A549 (cell line): ENCODE measurements at regions not wholly inside any gene's neighbourhood (a gene's known extent, or its start where the extent isn't known, plus 50 kb on each side); places are given as distances from the start of the nearest gene placed in this dataset.

Experiments used
- ATAC-seq, 2 experiments: fragments of 200-7000 bp in 1 of 2; fragments of >200 bp in 1 of 2; cut with Nextera tagmentation in 1 of 2; cut with Tn5 transposase in 1 of 2; 3 replicates each; pipeline versions ENCODE4 v1.8.0 to v1.9.1; 2018 to 2020; ENCODE audit warnings: mild to moderate bottlenecking in 1 of 2, moderate library complexity in 1 of 2
- CTCF ChIA-PET: fragments of 300-600 bp; sonication (Branson Sonifier 250); formaldehyde crosslinking; extraction: SDS; loops from one replicate; lab custom pipeline; 2021; ENCODE audit warnings: antibody characterized with exemption, inconsistent platforms; lab: Yijun Ruan, JAX
- POLR2A ChIA-PET: fragments of 350-600 bp; formaldehyde crosslinking; extraction: SDS; loops from one replicate; lab custom pipeline; 2021; ENCODE audit warnings: antibody characterized with exemption, inconsistent platforms; lab: Yijun Ruan, JAX
- DNase-seq, 2 experiments: peaks; one replicate each; pipeline versions ENCODE4 v3.0.0 to v3.0.0-alpha.2; 2011 to 2016; ENCODE audit warnings: low read depth in 1 of 2, low spot score in 1 of 2
- FAIRE-seq: peaks from 2 replicates; lab custom pipeline; 2011; peaks lifted over from hg19 to GRCh38; lab: Jason Lieb, UNC
- H3K27ac ChIP-seq, 2 experiments: fragments of >200 bp; sonication (Bioruptor Twin); formaldehyde crosslinking; 3 replicates each; pipeline ENCODE4 v1.5.1; 2016 to 2017
- H3K4me1 ChIP-seq: fragments of >200 bp; sonication (Bioruptor Twin); formaldehyde crosslinking; 3 replicates; pipeline ENCODE4 v1.6.1; 2016
- H3K4me2 ChIP-seq: fragments of >200 bp; sonication (Bioruptor Twin); formaldehyde crosslinking; 3 replicates; pipeline ENCODE4 v1.6.1; 2016
- H3K4me3 ChIP-seq: fragments of >200 bp; sonication (Bioruptor Twin); formaldehyde crosslinking; 3 replicates; pipeline ENCODE4 v1.5.1; 2016
- H3K9me3 ChIP-seq: fragments of >200 bp; sonication (Bioruptor Twin); formaldehyde crosslinking; 3 replicates; pipeline ENCODE4 v1.6.1; 2016
- CBX2 ChIP-seq: fragments of 200-600 bp; sonication (generic); IDR thresholded peaks from 2 replicates; pipeline ENCODE4 v1.6.1; 2016; ENCODE audit warnings: low read depth, mild to moderate bottlenecking, borderline replicate concordance
- CEBPB ChIP-seq, 2 experiments: fragments of >200 bp in 1 of 2; sonication (Bioruptor Twin) in 1 of 2; formaldehyde crosslinking in 1 of 2; IDR thresholded peaks; 2 replicates each; pipeline ENCODE4 v1.6.1; 2012 to 2016
- EHMT2 ChIP-seq: fragments of 200-600 bp; sonication (generic); IDR thresholded peaks from 2 replicates; pipeline ENCODE4 v1.6.1; 2016; ENCODE audit warnings: antibody characterized with exemption, low read depth, mild to moderate bottlenecking, moderate library complexity
- FOSB ChIP-seq: fragments of 250-450 bp; sonication (Bioruptor Pico); IDR thresholded peaks from 2 replicates; pipeline ENCODE4 v1.5.0; 2020; ENCODE audit warnings: mild to moderate bottlenecking, moderate library complexity
- FOSL2 ChIP-seq, 2 experiments: fragments of 450-650 bp in 1 of 2; fragments of >200 bp in 1 of 2; sonication (Bioruptor Twin) in 1 of 2; formaldehyde crosslinking; IDR thresholded peaks; 2 replicates each; pipeline versions ENCODE4 v1.5.0 to v1.6.1; 2016 to 2020; ENCODE audit warnings: mild to moderate bottlenecking in 1 of 2, moderate library complexity in 1 of 2
- GATA3 ChIP-seq: IDR thresholded peaks from 2 replicates; pipeline ENCODE4 v1.6.1; 2012; ENCODE audit warnings: borderline replicate concordance
- HES2 ChIP-seq: fragments of >200 bp; sonication (Bioruptor Twin); formaldehyde crosslinking; IDR thresholded peaks from 2 replicates; pipeline ENCODE4 v1.6.1; 2016
- HEYL ChIP-seq: fragments of 250-450 bp; sonication (Bioruptor Pico); IDR thresholded peaks from 2 replicates; pipeline ENCODE4 v1.8.0; 2021; ENCODE audit warnings: mild to moderate bottlenecking, moderate library complexity
- HOXA7 ChIP-seq: fragments of 250-450 bp; sonication (Bioruptor Pico); IDR thresholded peaks from 2 replicates; pipeline ENCODE4 v1.5.0; 2020; ENCODE audit warnings: mild to moderate bottlenecking, moderate library complexity
- JUN ChIP-seq, 2 experiments: fragments of >200 bp; sonication (Bioruptor Twin); formaldehyde crosslinking; IDR thresholded peaks; 2 replicates in 1 of 2; 3 replicates in 1 of 2; pipeline ENCODE4 v1.6.1; 2016 to 2017
- KDM1A ChIP-seq: fragments of 200-600 bp; sonication (generic); IDR thresholded peaks from 2 replicates; pipeline ENCODE4 v1.6.1; 2016; ENCODE audit warnings: low read depth, mild to moderate bottlenecking
- MAFK ChIP-seq: fragments of 450-650 bp; IDR thresholded peaks from 2 replicates; pipeline ENCODE4 v1.6.1; 2014; ENCODE audit not compliant: partially characterized antibody
- PHF8 ChIP-seq: fragments of 200-600 bp; sonication (generic); IDR thresholded peaks from 2 replicates; pipeline ENCODE4 v1.6.1; 2016; ENCODE audit warnings: low read depth, mild to moderate bottlenecking, antibody characterized with exemption, moderate library complexity, borderline replicate concordance
- POLR2A ChIP-seq: IDR thresholded peaks from 2 replicates; pipeline ENCODE4 v1.6.1; 2012; ENCODE audit warnings: mild to moderate bottlenecking, low read length
- POLR2AphosphoS2 ChIP-seq: conservative IDR thresholded peaks from 2 replicates; pipeline ENCODE4 v1.6.1; 2012; ENCODE audit warnings: low read length, improper control_type of control experiment, inconsistent platforms
- RAD21 ChIP-seq, 2 experiments: fragments of >200 bp in 1 of 2; sonication (Bioruptor Twin) in 1 of 2; formaldehyde crosslinking in 1 of 2; IDR thresholded peaks in 1 of 2; conservative IDR thresholded peaks in 1 of 2; 2 replicates in 1 of 2; 3 replicates in 1 of 2; pipeline ENCODE4 v1.6.1; 2012 to 2018; ENCODE audit warnings: inconsistent platforms in 1 of 2
- RNF2 ChIP-seq: fragments of 200-600 bp; sonication (generic); IDR thresholded peaks from 2 replicates; pipeline ENCODE4 v1.6.1; 2016; ENCODE audit warnings: low read depth, mild to moderate bottlenecking, antibody characterized with exemption, moderate library complexity, borderline replicate concordance
- SMC3 ChIP-seq: fragments of >200 bp; sonication (Bioruptor Twin); formaldehyde crosslinking; IDR thresholded peaks from 3 replicates; pipeline ENCODE4 v1.6.1; 2018; ENCODE audit warnings: inconsistent platforms
- TFCP2L1 ChIP-seq: fragments of 250-450 bp; sonication (Bioruptor Pico); IDR thresholded peaks from 2 replicates; pipeline ENCODE4 v1.5.0; 2021; ENCODE audit warnings: mild to moderate bottlenecking
- ZFP36 ChIP-seq: fragments of 450-650 bp; IDR thresholded peaks from 2 replicates; pipeline ENCODE4 v1.6.1; 2014; ENCODE audit warnings: borderline replicate concordance; ENCODE audit not compliant: partially characterized antibody
- WGBS: methylation state at CpG from one replicate; pipeline ENCODE4 v1.1.6; 2017; ENCODE audit errors: missing lambda C conversion rate; 5-methylcytosine and 5-hydroxymethylcytosine counted together
- TF ChIP-seq, protein P1 (sequence below): fragments of >200 bp; sonication (Bioruptor Twin); formaldehyde crosslinking; IDR thresholded peaks from 3 replicates; pipeline ENCODE4 v1.5.1; 2016
- TF ChIP-seq, protein P2 (sequence below): fragments of 450-650 bp; IDR thresholded peaks from 2 replicates; pipeline ENCODE4 v1.6.1; 2014; ENCODE audit warnings: antibody characterized with exemption
- TF ChIP-seq, protein P3 (sequence below): fragments of >200 bp; sonication (Bioruptor Twin); formaldehyde crosslinking; IDR thresholded peaks from 3 replicates; pipeline ENCODE4 v1.6.1; 2016
- TF ChIP-seq, protein P4 (sequence below): IDR thresholded peaks from 2 replicates; pipeline ENCODE4 v1.6.1; 2012
- TF ChIP-seq, protein P5 (sequence below): fragments of 250-450 bp; sonication (Bioruptor Pico); IDR thresholded peaks from 2 replicates; pipeline ENCODE4 v1.5.0; 2020; ENCODE audit warnings: low read depth, mild to moderate bottlenecking, moderate library complexity

- no peak for TF ChIP-seq FOSL2 (IDR thresholded peaks at IDR 0.05)
- TF ChIP-seq FOSL2 (CRISPR knock-in tag; IDR thresholded peaks at IDR 0.05) = no peak
- TF ChIP-seq, protein P1, sequence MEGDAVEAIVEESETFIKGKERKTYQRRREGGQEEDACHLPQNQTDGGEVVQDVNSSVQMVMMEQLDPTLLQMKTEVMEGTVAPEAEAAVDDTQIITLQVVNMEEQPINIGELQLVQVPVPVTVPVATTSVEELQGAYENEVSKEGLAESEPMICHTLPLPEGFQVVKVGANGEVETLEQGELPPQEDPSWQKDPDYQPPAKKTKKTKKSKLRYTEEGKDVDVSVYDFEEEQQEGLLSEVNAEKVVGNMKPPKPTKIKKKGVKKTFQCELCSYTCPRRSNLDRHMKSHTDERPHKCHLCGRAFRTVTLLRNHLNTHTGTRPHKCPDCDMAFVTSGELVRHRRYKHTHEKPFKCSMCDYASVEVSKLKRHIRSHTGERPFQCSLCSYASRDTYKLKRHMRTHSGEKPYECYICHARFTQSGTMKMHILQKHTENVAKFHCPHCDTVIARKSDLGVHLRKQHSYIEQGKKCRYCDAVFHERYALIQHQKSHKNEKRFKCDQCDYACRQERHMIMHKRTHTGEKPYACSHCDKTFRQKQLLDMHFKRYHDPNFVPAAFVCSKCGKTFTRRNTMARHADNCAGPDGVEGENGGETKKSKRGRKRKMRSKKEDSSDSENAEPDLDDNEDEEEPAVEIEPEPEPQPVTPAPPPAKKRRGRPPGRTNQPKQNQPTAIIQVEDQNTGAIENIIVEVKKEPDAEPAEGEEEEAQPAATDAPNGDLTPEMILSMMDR = no peak
- no peak for TF ChIP-seq RAD21 (conservative IDR thresholded peaks at IDR 0.05 in 1 of 2, IDR thresholded peaks at IDR 0.05 in 1 of 2)
- TF ChIP-seq ZFP36 = no peak
- no peak for TF ChIP-seq HOXA7
- no peak for TF ChIP-seq MAFK
- no peak for TF ChIP-seq TFCP2L1 (CRISPR knock-in tag)
Measured at GRCh38 chr17:13777003-13777402, 175.3 kb upstream of the HS3ST3A1 start (continued).

DNA sequence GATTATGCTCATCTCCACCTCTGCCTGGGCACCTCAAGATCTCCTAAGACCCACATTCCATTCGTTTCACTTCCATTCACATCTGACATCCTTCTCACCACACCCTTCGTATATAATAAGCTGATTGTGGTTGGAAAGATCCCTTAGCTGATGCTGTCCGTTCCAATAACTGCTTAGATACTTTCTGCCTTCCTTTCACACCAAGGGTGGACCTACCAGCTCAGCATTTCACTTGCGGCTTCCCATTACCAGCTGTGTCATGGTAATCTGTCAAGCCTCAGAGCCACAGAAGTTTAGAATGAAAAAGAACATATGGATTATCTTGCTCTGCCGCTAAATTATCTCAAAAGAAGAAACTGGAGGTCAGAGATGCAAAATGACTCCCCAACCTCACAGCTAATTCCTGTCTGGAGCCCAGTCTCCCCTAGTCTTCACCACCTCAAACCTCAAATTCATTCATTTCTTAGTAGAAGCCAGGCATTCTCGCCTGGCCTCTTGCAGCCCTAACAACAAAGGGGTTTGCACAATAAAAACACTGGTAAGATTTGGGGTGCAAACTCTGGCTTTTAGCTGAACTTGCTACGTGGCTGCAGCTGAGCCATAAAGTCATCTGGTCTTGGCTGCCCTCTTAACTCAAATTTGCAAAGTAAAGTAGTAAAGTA, 182.8 kb upstream of the HS3ST3A1 start:
- H3K4me3 ChIP-seq = no peak overlapping the region
- FAIRE-seq = no peak
- TF ChIP-seq PHF8 (no peak), CBX2 (no peak), EHMT2 (no peak), ZFP36 (no peak), FOSB (CRISPR knock-in tag) (no peak), POLR2A (no peak), RNF2 (no peak), CEBPB (IDR thresholded peaks at IDR 0.05) (no peak), GATA3 (no peak), KDM1A (no peak), JUN (IDR thresholded peaks at IDR 0.05) (no peak), MAFK (no peak), HEYL (no peak)
- TF ChIP-seq, protein P2, sequence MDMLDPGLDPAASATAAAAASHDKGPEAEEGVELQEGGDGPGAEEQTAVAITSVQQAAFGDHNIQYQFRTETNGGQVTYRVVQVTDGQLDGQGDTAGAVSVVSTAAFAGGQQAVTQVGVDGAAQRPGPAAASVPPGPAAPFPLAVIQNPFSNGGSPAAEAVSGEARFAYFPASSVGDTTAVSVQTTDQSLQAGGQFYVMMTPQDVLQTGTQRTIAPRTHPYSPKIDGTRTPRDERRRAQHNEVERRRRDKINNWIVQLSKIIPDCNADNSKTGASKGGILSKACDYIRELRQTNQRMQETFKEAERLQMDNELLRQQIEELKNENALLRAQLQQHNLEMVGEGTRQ = no peak
- TF ChIP-seq, protein P3, sequence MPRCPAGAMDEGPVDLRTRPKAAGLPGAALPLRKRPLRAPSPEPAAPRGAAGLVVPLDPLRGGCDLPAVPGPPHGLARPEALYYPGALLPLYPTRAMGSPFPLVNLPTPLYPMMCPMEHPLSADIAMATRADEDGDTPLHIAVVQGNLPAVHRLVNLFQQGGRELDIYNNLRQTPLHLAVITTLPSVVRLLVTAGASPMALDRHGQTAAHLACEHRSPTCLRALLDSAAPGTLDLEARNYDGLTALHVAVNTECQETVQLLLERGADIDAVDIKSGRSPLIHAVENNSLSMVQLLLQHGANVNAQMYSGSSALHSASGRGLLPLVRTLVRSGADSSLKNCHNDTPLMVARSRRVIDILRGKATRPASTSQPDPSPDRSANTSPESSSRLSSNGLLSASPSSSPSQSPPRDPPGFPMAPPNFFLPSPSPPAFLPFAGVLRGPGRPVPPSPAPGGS = no peak
- 21% methylated on average over 7 of the region's 7 CpGs for WGBS
- no peak overlapping the region for H3K4me2 ChIP-seq
- ATAC-seq = no peak
- H3K27ac ChIP-seq = no peak overlapping the region
- ChIA-PET POLR2A (no interaction called here), CTCF (interaction anchor here (0.8 kb wide), 1 partner anchor 36 kb away, joined by 3 read pairs; no protein-coding TSS in a partner anchor)
- DNase-seq = no peak
- peaks cover 8% of the 10 kb centered on the region; the same call in 1 of the 3 replicates for H3K9me3 ChIP-seq
- H3K4me1 ChIP-seq = no peaks in the 10 kb centered on the region

DNA sequence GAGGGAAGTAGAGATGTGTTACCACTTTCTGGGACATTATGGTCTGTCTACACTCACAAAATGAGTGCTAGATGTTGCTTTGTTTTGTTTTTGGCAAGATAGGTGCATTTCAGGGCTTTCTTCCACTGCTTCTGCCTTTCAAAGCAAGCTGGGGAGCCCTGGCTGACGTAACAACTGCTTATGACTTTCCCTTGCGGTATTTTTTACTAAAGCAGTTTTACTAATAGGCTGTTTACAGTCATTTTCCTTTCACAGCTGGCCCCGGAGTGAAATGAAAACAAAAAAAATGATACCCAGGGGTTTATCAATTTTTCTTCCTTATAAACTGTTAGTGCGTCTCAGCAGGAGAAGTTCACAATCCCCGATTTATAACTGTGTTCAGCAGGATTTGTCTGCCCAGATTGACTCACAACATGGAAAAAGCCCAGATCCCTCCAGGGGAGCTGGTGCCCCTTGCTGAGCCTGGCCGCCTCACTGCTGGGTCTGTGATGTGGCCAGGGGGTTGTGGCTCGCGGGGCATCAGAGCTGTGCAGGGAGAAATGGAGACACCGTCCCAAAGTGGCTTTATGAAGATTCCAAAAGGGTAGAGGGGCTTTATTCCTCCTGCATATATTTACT, 184.4 kb upstream of the HS3ST3A1 start:
- H3K9me3 ChIP-seq = peaks cover 6% of the 10 kb centered on the region; the same call in 1 of the 3 replicates
- ChIA-PET CTCF (no interaction called here), POLR2A (interaction anchor here (0.7 kb wide), 1 partner anchor 40 kb away, joined by 4 read pairs; no protein-coding TSS in a partner anchor)
- no peaks in the 10 kb centered on the region for H3K4me1 ChIP-seq
- WGBS = 22% methylated on average over 9 of the region's 9 CpGs
- ATAC-seq = no peak
- no peak overlapping the region for H3K27ac ChIP-seq
- H3K4me2 ChIP-seq = no peak overlapping the region
- DNase-seq = no peak
- H3K4me3 ChIP-seq = no peak overlapping the region
- no peak for FAIRE-seq
- TF ChIP-seq HES2 (no peak), FOSL2 (IDR thresholded peaks at IDR 0.05) (no peak), FOSL2 (CRISPR knock-in tag; IDR thresholded peaks at IDR 0.05) (no peak), POLR2A (no peak), POLR2AphosphoS2 (no peak), GATA3 (no peak), ZFP36 (no peak), SMC3 (no peak)
- TF ChIP-seq, protein P4, sequence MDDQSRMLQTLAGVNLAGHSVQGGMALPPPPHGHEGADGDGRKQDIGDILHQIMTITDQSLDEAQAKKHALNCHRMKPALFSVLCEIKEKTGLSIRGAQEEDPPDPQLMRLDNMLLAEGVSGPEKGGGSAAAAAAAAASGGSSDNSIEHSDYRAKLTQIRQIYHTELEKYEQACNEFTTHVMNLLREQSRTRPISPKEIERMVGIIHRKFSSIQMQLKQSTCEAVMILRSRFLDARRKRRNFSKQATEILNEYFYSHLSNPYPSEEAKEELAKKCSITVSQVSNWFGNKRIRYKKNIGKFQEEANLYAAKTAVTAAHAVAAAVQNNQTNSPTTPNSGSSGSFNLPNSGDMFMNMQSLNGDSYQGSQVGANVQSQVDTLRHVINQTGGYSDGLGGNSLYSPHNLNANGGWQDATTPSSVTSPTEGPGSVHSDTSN = no peak
- TF ChIP-seq, protein P1 = no peak
- TF ChIP-seq, protein P5, sequence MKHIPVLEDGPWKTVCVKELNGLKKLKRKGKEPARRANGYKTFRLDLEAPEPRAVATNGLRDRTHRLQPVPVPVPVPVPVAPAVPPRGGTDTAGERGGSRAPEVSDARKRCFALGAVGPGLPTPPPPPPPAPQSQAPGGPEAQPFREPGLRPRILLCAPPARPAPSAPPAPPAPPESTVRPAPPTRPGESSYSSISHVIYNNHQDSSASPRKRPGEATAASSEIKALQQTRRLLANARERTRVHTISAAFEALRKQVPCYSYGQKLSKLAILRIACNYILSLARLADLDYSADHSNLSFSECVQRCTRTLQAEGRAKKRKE (CRISPR knock-in tag) = no peak
